GM12891 (cell line): ENCODE measurements at regions not wholly inside any gene's neighbourhood (a gene's known extent, or its start where the extent isn't known, plus 50 kb on each side); places are given as distances from the start of the nearest gene placed in this dataset.

Source experiments
- POLR2A ChIP-seq: IDR thresholded peaks from 2 replicates; pipeline ENCODE4 v1.6.1; 2011; ENCODE audit warnings: low read depth, low read length, control low read depth
- TAF1 ChIP-seq: IDR thresholded peaks from 2 replicates; pipeline ENCODE4 v1.6.1; 2011; ENCODE audit warnings: low read depth, low read length, control low read depth

GRCh38 chr12:14313379-14314138 lies 51.9 kb upstream of the ATF7IP start:
- TF ChIP-seq POLR2A (no peak), TAF1 (no peak)
